GM19468 (cell line): ENCODE measurements at regions not wholly inside any gene's neighbourhood (a gene's known extent, or its start where the extent isn't known, plus 50 kb on each side); places are given as distances from the start of the nearest gene placed in this dataset.

Source experiments
- ATAC-seq: cut with Tn5 transposase; IDR thresholded peaks from one replicate; pipeline ENCODE4 v1.9.1; 2021; ENCODE audit warnings: mild to moderate bottlenecking, moderate library complexity, moderate number of reproducible peaks; ENCODE audit not compliant: unreplicated experiment; ENCODE audit errors: extremely low read depth

- peak; percentile 15 for ATAC-seq
These were observed 284.9 kb downstream of the UACA start for GRCh38 chr15:70478251-70478990.

GRCh38 chr15:70477750-70478250 is 285.6 kb downstream of the UACA start:
- ATAC-seq = no peak

DNA sequence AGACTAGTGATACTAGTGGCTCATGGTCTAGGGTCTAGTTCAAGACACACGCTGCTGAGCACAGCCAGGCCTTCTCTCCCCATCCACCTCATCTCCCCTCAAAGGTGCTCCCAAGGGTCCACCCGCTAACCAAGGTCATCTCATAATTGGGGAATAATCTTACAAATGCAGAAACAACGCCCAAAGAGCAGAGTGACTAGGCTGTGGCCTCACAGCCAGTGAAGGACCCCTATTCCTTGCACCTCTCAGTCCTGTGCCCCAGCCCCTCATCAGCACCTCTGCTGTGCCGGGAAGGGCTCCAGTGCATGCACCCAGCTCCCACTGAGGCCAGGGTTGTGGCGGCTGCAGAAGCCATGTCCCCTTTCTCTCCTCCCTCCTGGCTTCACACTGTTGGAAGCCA is 286.9 kb downstream of the UACA start:
- ATAC-seq = no peak

DNA sequence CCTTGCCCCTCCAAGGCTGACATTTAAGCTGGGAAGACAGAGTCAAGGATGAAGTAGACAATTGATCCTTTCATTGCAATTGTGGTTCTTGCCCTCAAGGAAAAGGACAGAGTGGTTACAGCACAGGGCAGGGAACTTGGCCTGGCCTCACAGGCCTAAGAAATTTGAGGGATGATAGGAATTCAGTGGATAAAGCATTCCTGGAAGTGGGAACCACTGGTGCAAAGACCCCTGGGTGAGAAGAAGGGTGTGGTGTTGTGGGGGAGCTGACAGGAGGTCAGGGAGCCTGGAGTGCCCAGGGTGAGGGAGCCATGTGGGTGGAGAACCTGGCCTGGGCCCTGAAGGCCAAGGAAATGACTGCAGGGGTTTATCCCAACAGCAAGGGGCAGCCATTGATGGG is 287.4 kb downstream of the UACA start:
- no peak for ATAC-seq

- no peak for ATAC-seq
These were observed 288.0 kb downstream of the UACA start for GRCh38 chr15:70475407-70475781.

GRCh38 chr15:70474471-70475406 is 288.6 kb downstream of the UACA start:
- ATAC-seq = no peak

GRCh38 chr15:70473581-70474370 is 289.6 kb downstream of the UACA start:
- ATAC-seq = no peak

DNA sequence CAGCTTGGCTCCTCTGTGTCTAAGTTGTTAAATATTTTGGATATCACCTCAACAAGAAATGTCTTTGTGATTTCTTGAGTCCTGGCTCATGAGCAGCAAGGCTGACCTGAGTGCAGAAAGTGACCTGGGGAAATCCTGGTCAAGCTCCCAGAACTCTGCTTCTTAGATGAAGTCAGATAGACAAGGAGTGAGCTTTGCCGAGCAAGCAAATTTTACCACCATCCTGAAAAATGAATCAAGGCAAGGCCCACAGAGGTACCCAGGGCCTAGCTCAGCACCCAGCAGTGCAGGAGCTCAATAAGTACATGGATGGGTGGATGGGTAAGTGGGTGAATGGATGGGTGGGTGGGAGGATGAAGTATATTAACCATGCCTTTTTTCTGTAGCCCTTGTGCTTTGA is 291.8 kb downstream of the UACA start:
- no peak for ATAC-seq

DNA sequence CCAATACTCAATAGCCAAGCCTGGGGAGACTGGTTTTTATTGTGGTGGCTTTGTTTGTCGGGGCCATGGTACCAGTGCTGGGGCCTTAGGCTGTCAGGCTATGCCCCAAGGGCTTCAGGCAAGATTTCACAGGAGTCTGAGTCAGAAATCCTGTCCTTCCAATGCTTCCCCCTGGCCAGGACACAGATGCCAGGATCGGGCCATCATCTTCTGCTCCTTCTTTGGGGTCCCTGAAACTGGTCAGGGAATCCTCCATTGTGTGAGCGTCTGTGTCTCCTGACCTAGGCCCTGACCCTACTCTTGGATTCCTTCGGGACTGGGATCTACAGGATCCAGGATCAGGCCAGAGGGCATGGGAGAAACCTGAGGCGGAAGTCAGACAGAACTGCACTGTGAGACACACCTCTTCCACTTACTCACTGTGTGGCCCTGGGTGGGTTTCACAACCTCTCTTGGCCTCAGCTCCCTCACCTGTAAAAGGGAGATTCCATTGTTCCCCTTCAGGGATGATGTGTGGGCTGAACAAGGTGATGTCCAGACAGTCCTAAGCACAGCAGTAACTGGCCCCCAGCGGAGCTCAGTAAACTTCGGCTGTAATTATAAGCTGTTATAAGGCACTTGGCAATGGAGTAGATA is 292.7 kb downstream of the UACA start:
- no peak for ATAC-seq

DNA sequence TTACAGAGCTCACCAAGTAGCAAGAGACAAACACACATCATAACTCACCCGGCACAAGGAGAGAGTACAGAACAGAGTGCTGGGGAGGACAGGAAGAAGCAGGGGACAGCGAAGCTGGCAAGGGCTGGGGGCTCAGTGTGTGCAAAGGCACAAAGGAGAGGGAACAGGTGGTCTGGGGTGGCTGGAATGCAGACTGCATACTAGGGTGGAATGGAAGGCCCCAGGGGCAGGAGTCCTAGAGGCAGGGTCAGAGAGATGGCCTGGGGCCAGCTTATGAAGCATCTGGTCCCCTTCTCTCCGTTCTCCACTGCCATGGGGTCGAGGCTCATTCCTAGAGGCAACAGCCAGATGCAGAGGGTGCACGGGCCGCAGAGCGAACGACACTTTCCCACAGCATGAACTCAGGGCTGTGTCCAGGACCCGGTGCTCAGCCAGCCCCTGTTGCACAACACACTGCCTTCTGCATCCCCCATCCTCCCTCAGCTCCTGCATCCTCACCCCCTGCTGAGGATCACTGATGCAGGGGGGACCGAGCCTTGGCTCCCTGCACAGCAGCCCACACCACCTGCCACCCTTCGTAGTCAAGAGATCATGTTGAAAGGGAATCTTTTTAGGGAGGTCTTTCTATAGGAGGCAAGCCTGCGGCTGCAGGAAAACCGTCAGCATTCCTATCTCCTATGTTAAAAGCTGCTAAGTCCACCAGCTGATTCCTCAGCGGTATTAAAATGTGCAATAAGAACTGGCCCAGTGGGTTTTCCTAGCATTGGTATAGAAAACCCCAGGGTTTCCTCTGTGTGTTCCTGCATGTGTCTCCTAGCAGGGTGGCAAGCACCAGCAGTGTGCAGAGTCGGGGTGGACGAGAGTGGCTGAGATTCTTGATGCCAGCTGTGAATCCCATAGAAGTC is 293.5 kb downstream of the UACA start:
- ATAC-seq = no peak

DNA sequence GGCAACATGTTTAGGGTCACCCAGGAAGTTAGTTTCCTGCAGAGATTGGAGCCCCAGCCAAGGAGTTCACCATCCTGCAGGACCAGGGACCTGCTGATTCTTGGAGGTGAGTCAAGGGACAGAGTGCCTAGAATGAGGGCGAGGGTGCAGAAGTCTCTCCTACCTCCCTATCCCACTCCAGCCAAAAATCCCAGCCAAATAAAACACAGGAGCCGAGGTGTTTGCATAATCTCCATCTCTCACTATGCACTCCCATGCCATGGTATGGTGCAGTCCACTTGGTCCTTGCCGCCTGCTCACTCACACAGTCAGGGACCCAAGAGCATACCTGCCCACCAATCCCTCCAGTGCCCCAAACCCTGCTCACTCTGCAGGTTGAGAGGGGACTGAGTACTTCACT is 294.2 kb downstream of the UACA start:
- no peak for ATAC-seq

DNA sequence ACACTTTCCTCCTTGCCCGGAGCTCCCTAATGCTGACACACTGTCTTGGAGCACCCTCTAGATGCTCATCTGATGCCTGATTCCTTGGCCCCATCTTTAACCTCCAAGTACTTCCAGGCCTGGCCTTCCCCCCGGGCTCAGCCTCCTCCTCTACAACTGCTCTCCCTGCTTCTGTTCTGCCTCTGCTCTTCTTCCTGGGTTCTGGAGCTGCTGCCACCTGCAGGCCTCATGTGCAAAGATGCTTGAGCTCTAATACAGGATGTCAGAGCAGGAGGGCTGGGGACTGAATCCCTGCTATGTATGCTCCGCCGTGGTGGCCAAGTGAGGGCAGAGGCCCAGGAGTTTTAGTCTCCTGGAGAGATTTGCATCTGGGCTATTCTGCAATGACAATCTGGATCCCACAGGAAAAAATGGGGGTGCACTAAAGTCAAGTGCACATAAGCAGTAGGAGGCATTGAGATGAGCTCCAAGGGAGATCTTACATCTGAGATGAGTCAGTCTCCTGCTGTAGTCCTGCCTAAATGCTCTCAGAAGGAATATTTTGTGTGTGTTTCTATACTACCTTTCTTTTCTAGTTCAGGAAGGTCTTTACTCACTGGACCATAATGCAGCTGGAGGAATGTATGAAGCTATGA is 296.3 kb downstream of the UACA start:
- no peak for ATAC-seq

GRCh38 chr15:70466305-70466704 is 297.1 kb downstream of the UACA start:
- no peak for ATAC-seq

DNA sequence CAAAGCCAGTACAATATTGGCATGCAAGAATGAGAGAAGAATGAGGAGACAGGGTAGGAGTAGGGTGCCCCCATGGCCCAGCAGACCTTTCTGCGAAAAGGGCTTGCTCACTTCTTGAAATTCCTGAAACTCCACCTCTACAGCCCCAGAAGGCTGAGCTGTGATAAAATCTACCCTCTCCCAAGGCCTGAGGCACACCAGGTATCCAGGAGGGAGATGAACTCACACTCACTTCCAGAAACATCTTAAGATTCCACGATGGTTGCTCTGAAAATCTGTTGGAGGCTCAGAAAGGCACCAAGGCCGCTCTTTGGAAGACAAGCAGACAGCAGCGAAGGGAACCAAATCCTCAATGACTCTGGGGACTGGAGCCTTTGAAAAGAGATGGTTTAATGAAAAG is 297.5 kb downstream of the UACA start:
- ATAC-seq = no peak

DNA sequence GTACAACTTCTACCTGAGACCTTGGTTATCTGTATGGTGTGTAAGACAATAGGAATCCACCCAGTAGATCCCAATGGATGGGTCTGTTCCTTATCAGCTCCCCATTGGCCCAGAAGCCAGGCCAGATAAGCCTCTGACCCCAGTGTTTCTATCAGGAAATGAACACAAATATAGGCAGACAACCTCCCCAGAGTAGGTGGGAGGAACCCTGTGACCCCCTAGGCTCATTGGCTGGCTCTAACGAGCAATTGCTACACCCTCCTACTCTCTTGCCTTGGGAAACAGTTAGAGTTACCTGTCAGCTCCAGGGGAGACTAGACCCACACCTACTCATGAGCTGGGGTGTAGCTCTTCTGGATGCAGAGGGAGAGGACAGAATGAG is 299.9 kb downstream of the UACA start:
- ATAC-seq = no peak

- ATAC-seq = no peak
These were observed 301.4 kb downstream of the UACA start for GRCh38 chr15:70461992-70462391.

DNA sequence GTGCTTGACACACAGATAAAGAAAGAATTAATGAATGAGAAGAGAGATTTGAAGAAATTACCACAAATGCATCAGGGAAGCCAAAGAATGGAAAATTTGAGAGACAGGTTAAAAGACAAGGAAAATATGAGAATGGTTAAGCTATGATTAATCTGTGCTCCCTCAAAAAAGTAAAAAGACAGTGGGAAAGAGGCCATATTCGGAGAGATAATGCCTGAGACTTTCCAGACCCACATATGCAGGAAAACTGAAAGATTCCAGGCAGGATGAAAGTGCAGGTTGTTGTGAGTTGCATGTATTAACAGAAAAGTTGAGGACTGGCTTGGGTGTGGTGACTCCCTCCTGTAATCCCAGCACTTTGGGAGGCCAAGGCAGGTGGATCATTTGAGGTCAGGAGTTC is 302.3 kb downstream of the UACA start:
- no peak for ATAC-seq

GRCh38 chr15:70459312-70459711 is 304.0 kb downstream of the UACA start:
- ATAC-seq = no peak

DNA sequence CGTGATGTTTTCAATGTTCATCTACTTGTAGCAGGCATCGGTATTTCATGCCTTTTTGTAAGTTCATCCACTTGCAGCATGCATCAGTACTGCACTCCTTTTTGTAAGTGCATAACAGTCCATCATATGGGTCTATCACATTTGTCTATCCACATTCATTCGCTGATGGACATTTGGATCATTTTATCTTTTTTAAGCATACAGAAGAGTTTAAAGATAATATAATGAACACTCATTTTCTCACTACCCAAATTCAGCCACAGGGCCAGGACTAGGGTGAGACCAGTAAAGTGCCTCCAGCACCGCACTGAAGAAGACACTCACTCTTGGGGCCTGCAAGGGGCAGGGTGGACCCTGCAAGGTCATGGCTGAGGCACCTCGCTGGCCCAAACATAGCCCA is 309.6 kb downstream of the UACA start:
- ATAC-seq = no peak
